B cell (primary cell): ENCODE measurements at regions not wholly inside any gene's neighbourhood (a gene's known extent, or its start where the extent isn't known, plus 50 kb on each side); places are given as distances from the start of the nearest gene placed in this dataset.
"Not testable (repeated sequence)": the region's sequence is repeated elsewhere in the genome, so short reads cannot be mapped to it uniquely, and the experiment has no call there.

Experiments used
- EZH2 ChIP-seq: IDR thresholded peaks from 2 replicates; pipeline ENCODE4 v1.6.1; 2012; ENCODE audit warnings: borderline replicate concordance, low read depth, mild to moderate bottlenecking, moderate library complexity, low read length; ENCODE audit not compliant: insufficient read depth, poor library complexity, severe bottlenecking
- TF ChIP-seq, protein P1 (sequence below): fragments of 200-600 bp; IDR thresholded peaks from one replicate; pipeline ENCODE4 v1.8.0; 2022; ENCODE audit warnings: antibody characterized with exemption, mild to moderate bottlenecking

DNA sequence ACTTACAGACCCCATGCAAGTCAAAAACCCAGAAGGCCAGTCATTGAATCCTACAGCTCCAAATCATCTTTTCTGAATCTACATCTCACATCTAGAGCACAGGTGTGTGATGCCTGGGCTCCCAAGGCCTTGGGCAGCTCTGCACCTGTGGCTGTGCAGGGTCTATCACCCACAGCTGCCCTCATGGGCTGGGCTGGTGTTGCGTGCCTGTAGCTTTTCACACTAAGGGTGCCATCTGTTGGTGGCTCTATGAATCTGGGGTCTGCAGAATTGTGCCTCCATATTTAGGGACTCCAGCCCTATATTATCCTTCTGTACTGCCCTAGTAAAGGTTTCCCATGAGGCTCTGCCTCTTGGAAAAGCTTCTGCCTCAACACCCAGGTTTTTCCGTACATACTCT lies 407.6 kb downstream of the TUBA3C start:
- TF ChIP-seq, protein P1, sequence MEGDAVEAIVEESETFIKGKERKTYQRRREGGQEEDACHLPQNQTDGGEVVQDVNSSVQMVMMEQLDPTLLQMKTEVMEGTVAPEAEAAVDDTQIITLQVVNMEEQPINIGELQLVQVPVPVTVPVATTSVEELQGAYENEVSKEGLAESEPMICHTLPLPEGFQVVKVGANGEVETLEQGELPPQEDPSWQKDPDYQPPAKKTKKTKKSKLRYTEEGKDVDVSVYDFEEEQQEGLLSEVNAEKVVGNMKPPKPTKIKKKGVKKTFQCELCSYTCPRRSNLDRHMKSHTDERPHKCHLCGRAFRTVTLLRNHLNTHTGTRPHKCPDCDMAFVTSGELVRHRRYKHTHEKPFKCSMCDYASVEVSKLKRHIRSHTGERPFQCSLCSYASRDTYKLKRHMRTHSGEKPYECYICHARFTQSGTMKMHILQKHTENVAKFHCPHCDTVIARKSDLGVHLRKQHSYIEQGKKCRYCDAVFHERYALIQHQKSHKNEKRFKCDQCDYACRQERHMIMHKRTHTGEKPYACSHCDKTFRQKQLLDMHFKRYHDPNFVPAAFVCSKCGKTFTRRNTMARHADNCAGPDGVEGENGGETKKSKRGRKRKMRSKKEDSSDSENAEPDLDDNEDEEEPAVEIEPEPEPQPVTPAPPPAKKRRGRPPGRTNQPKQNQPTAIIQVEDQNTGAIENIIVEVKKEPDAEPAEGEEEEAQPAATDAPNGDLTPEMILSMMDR: not testable (repeated sequence)
- not testable (repeated sequence) for TF ChIP-seq EZH2
